IPS-20b (cell line): ENCODE measurements at regions not wholly inside any gene's neighbourhood (a gene's known extent, or its start where the extent isn't known, plus 50 kb on each side); places are given as distances from the start of the nearest gene placed in this dataset.

Source experiments
- H3K27ac ChIP-seq: one replicate; pipeline ENCODE4 v1.5.1; 2013; ENCODE audit warnings: low read length
- H3K27me3 ChIP-seq: 2 replicates; pipeline ENCODE4 v1.6.1; 2013; ENCODE audit warnings: mild to moderate bottlenecking, low read length, inconsistent platforms; ENCODE audit not compliant: insufficient read depth
- H3K36me3 ChIP-seq: 2 replicates; pipeline ENCODE4 v1.6.1; 2013; ENCODE audit warnings: low read depth, mild to moderate bottlenecking, inconsistent platforms, low read length, moderate library complexity; ENCODE audit not compliant: insufficient read depth
- H3K4me1 ChIP-seq: 2 replicates; pipeline ENCODE4 v1.6.1; 2013; ENCODE audit warnings: mild to moderate bottlenecking, control low read depth, inconsistent platforms, low read length, moderate library complexity; ENCODE audit not compliant: insufficient read depth
- H3K4me3 ChIP-seq: 2 replicates; pipeline ENCODE4 v1.5.1; 2013; ENCODE audit warnings: mild to moderate bottlenecking, low read length, inconsistent platforms
- H3K9ac ChIP-seq: 2 replicates; pipeline ENCODE4 v1.6.1; 2013; ENCODE audit warnings: low read depth, mild to moderate bottlenecking, inconsistent platforms, low read length, moderate library complexity
- H3K9me3 ChIP-seq: 2 replicates; pipeline ENCODE4 v1.6.1; 2013; ENCODE audit warnings: mild to moderate bottlenecking, low read depth, low read length, inconsistent platforms; ENCODE audit not compliant: insufficient read depth

DNA sequence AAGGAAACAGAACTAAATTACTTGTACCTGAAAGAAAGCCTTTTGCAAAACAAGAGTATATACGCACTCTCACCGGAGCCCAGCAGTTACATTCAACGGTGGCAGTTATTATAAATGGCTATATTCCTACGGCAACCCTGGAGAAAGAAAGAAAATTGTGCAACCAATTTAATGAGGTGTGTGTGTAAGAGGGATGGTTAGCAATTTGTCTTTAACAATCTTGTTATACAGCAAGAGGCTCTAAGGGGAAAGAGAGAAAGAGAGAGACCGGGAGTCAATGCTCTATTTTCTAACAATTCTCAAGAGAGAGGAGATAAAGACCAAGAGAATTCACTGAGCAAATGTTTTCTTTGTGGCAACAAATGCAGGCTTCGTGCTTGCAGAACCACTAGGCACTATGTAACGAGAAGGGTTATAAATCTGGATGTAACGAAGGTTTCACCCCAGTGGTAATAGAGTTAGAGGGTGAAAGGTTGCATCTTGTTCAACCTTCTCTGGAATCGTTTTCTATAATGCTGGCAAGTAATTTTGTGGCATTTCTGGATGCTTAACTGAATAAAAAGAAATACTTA, 359.1 kb upstream of the SPRED2 start:
- Histone ChIP-seq H3K4me1 (no peaks in the 10 kb centered on the region), H3K9me3 (no peaks in the 10 kb centered on the region), H3K27me3 (no peaks in the 10 kb centered on the region), H3K36me3 (no peaks in the 10 kb centered on the region), H3K4me3 (no peak overlapping the region), H3K9ac (no peak overlapping the region), H3K27ac (no peak overlapping the region)

DNA sequence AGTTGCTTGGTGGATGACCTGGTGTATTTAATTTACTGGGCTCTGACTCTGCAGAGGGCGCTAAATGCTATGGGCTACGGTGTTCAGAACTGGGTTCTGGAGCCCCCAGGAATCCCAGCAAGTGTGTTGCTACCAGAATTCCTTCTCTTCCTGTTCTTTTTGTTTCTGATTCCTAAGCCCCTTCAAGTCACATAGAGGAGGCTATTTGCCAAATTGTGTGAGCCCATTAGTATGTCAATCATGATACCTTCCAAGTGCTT, 358.2 kb upstream of the SPRED2 start:
- no peaks in the 10 kb centered on the region for H3K4me1 ChIP-seq
- no peak overlapping the region for H3K27ac ChIP-seq
- no peaks in the 10 kb centered on the region for H3K36me3 ChIP-seq
- no peaks in the 10 kb centered on the region for H3K27me3 ChIP-seq
- no peak overlapping the region for H3K4me3 ChIP-seq
- H3K9me3 ChIP-seq = no peaks in the 10 kb centered on the region
- H3K9ac ChIP-seq = no peak overlapping the region

GRCh38 chr2:65789923-65790675, 357.7 kb upstream of the SPRED2 start:
- H3K27me3 ChIP-seq = no peaks in the 10 kb centered on the region
- H3K27ac ChIP-seq = no peak overlapping the region
- no peak overlapping the region for H3K4me3 ChIP-seq
- no peaks in the 10 kb centered on the region for H3K9me3 ChIP-seq
- no peak overlapping the region for H3K9ac ChIP-seq
- no peaks in the 10 kb centered on the region for H3K36me3 ChIP-seq
- no peaks in the 10 kb centered on the region for H3K4me1 ChIP-seq

DNA sequence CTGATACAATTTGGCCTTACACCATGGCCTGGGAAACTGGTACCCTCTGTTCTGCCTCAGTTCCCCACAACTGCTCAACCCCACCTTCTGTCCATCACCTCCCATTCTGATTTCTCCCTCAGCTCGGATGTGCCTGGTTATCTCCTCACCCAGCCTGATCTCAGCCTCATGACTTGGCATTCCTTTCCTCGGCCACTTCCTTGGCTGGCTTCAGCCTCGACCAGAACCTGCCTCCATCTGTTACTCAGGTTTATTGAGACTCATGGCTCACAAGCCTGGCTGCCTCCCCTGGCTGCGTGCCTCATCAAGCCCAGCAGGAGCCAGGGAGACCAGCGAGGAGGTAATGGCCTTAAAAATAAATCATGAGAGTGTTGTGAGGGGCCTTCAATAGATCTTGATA, 356.2 kb upstream of the SPRED2 start:
- Histone ChIP-seq H3K27ac (no peak overlapping the region), H3K9ac (no peak overlapping the region), H3K4me1 (no peaks in the 10 kb centered on the region), H3K4me3 (no peak overlapping the region), H3K9me3 (no peaks in the 10 kb centered on the region), H3K27me3 (no peaks in the 10 kb centered on the region), H3K36me3 (no peaks in the 10 kb centered on the region)

- Histone ChIP-seq H3K4me3 (no peak overlapping the region), H3K9ac (no peak overlapping the region), H3K36me3 (no peaks in the 10 kb centered on the region), H3K4me1 (no peaks in the 10 kb centered on the region), H3K27me3 (no peaks in the 10 kb centered on the region), H3K9me3 (no peaks in the 10 kb centered on the region), H3K27ac (no peak overlapping the region)
Measured at GRCh38 chr2:65786765-65787164, 354.4 kb upstream of the SPRED2 start.

DNA sequence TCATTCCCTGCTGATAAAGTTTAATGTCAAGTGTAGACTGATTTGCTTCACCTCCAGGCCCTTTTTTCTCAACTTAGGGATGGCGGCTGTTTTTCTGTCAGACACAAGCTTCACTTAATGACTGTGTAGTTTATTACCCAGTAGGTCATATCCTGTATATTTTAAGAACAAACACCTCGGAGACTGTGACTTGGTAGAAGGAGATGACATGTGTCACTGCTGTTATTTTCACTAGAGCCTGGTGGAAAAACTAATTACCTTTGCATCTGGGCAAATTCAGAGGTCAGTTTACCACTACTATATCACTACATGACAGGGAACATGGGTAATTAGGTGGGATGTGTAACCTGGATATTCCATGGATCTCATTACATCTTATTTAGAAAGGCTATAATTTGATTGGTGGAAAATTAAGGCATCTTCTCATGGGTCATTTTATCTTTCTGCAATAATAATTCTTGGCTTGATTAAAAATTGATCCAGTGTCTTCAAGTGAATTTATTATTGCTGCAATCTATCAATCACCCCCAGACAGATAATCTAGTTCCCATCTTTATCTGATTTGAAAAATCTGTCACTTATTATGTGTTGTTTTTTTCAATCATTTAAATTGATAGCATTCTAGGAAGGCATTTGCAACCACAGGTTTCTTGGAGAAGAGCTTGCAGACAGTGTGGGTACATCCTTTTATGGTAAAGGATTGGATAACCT, 353.8 kb upstream of the SPRED2 start:
- Histone ChIP-seq H3K27me3 (no peaks in the 10 kb centered on the region), H3K9ac (no peak overlapping the region), H3K4me3 (no peak overlapping the region), H3K9me3 (no peaks in the 10 kb centered on the region), H3K36me3 (no peaks in the 10 kb centered on the region), H3K27ac (no peak overlapping the region), H3K4me1 (no peaks in the 10 kb centered on the region)

DNA sequence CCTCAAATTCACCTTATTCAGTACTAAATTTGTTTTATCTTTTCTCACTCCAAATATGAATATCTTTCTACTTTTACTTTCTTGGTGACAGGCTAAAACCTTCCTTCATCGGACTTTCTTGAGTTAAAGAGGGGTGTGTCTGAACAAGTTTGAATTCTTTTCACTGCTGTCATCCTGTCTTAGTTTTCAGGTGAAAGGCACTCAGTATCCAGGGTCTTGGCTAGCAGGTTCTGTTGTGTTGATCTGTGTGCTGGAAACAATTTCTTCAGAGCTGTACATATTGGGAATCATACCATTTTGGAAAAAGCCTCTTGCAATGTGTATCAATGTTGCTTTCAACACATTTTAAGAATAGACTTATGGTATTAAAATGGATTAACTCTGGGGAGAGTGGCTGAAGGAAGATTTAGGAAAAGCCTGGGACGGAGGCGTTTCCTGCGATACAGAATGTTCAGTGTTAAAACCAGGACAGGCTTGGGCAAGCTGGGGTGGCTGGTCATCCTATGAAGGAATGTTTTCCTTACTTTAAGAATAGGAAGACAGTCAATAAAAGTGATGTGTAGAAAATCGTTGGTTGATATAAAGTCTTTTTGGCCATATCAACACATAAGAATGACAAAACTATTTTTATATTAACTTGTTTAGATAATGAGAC, 350.7 kb upstream of the SPRED2 start:
- H3K4me1 ChIP-seq = no peaks in the 10 kb centered on the region
- no peaks in the 10 kb centered on the region for H3K9me3 ChIP-seq
- no peak overlapping the region for H3K27ac ChIP-seq
- no peaks in the 10 kb centered on the region for H3K27me3 ChIP-seq
- no peaks in the 10 kb centered on the region for H3K36me3 ChIP-seq
- no peak overlapping the region for H3K9ac ChIP-seq
- no peak overlapping the region for H3K4me3 ChIP-seq

GRCh38 chr2:65782186-65782585, 349.8 kb upstream of the SPRED2 start:
- H3K9ac ChIP-seq = no peak overlapping the region
- no peaks in the 10 kb centered on the region for H3K27me3 ChIP-seq
- no peaks in the 10 kb centered on the region for H3K4me1 ChIP-seq
- H3K27ac ChIP-seq = no peak overlapping the region
- no peaks in the 10 kb centered on the region for H3K36me3 ChIP-seq
- no peak overlapping the region for H3K4me3 ChIP-seq
- H3K9me3 ChIP-seq = no peaks in the 10 kb centered on the region

- no peak overlapping the region for H3K27ac ChIP-seq
- H3K36me3 ChIP-seq = no peaks in the 10 kb centered on the region
- no peaks in the 10 kb centered on the region for H3K4me1 ChIP-seq
- no peaks in the 10 kb centered on the region for H3K9me3 ChIP-seq
- no peak overlapping the region for H3K9ac ChIP-seq
- H3K27me3 ChIP-seq = no peaks in the 10 kb centered on the region
- no peak overlapping the region for H3K4me3 ChIP-seq
Measured at GRCh38 chr2:65781756-65782155, 349.4 kb upstream of the SPRED2 start.

GRCh38 chr2:65779021-65779420, 346.6 kb upstream of the SPRED2 start:
- Histone ChIP-seq H3K4me3 (no peak overlapping the region), H3K27ac (no peak overlapping the region), H3K36me3 (no peaks in the 10 kb centered on the region), H3K4me1 (no peaks in the 10 kb centered on the region), H3K9ac (no peak overlapping the region), H3K9me3 (no peaks in the 10 kb centered on the region), H3K27me3 (no peaks in the 10 kb centered on the region)

DNA sequence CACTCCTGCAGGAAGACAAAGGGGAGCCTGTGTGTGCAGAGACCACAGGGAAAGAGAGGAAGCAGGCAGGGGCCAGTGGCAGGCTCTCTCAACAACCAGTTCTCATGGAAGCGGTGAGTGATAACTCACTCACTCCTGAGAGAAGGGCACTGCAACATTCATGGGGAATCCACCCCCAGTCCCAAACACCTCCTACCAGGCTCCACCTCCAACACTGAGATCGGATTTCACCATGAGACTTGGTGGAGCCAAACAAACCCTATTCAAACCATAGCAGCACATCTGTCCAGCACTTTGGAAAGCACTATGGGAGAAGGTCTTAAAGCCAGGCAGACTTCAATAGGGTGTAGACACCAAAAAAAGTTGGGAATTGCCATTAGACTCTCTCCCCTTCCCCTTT, 345.7 kb upstream of the SPRED2 start:
- no peak overlapping the region for H3K4me3 ChIP-seq
- no peaks in the 10 kb centered on the region for H3K9me3 ChIP-seq

DNA sequence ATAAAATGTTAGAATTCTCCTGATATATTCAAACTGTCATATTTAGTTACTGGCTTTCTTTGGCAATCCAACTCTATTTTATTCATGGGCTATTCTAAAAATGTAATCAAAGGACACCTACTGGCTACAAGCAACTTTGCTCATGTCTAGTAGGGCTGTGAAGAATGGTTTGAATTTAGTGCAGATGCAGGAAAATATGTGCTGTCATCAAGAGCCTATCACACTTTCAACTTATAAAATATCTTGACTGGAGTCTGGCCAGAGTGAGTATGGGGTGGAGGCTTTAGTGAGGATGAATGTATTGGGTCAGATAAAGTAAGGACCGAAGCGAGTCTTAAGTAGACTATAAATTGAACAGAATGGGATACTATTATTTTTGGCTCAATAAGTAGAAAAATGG, 343.4 kb upstream of the SPRED2 start:
- H3K27ac ChIP-seq = no peak overlapping the region
- no peaks in the 10 kb centered on the region for H3K9me3 ChIP-seq
- H3K9ac ChIP-seq = no peak overlapping the region
- no peaks in the 10 kb centered on the region for H3K36me3 ChIP-seq
- no peaks in the 10 kb centered on the region for H3K4me1 ChIP-seq
- H3K27me3 ChIP-seq = no peaks in the 10 kb centered on the region
- no peak overlapping the region for H3K4me3 ChIP-seq

More for the DNA sequence above, 345.7 kb upstream of the SPRED2 start:
- Histone ChIP-seq H3K4me1 (no peaks in the 10 kb centered on the region), H3K36me3 (no peaks in the 10 kb centered on the region), H3K9ac (no peak overlapping the region), H3K27ac (no peak overlapping the region), H3K27me3 (no peaks in the 10 kb centered on the region)
